ENCODE measurements at regions not wholly inside any gene's neighbourhood (a gene's known extent, or its start where the extent isn't known, plus 50 kb on each side); places are given as distances from the start of the nearest gene placed in this dataset.

DNA sequence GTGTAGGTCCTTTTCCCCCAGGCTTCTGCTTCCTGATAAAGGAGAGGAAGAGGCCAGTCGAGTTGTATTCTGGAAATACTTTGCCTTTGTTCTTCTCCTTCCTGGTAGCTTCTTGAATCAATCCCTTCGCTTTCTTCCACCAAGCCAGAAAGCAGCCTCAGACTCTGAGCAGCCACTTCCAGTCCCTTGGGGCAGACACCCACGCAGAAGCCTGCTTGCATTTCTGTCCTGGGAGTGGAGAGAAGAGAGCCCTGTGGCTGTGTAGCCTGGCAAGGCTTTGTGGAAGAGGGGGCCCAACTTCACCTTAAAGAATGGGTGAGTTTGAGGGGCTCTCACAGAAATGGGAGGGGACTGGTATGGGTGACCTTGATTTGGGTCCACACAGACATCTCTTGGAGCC lies 211.0 kb upstream of the SSTR4 start:
- no peak for TF ChIP-seq EZH2 (IDR thresholded peaks at IDR 0.05; ENCODE audit: borderline replicate concordance)
- TF ChIP-seq, protein P1, sequence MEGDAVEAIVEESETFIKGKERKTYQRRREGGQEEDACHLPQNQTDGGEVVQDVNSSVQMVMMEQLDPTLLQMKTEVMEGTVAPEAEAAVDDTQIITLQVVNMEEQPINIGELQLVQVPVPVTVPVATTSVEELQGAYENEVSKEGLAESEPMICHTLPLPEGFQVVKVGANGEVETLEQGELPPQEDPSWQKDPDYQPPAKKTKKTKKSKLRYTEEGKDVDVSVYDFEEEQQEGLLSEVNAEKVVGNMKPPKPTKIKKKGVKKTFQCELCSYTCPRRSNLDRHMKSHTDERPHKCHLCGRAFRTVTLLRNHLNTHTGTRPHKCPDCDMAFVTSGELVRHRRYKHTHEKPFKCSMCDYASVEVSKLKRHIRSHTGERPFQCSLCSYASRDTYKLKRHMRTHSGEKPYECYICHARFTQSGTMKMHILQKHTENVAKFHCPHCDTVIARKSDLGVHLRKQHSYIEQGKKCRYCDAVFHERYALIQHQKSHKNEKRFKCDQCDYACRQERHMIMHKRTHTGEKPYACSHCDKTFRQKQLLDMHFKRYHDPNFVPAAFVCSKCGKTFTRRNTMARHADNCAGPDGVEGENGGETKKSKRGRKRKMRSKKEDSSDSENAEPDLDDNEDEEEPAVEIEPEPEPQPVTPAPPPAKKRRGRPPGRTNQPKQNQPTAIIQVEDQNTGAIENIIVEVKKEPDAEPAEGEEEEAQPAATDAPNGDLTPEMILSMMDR (IDR thresholded peaks at IDR 0.05; ENCODE audit: poor library complexity): no peak
- no peak for TF ChIP-seq EZH2phosphoT487 (IDR thresholded peaks at IDR 0.05; ENCODE audit: low read depth, severe bottlenecking, unreplicated experiment)

All from hepatocyte (in vitro differentiated cells).